Colonic mucosa (tissue), 4 donors: ENCODE measurements at regions not wholly inside any gene's neighbourhood (a gene's known extent, or its start where the extent isn't known, plus 50 kb on each side); places are given as distances from the start of the nearest gene placed in this dataset.

ENCODE experiments used
- DNase-seq: peaks from one replicate; pipeline ENCODE4 v3.0.0-alpha.2; 2020
- H3K27ac ChIP-seq: fragments of 200-600 bp; one replicate; pipeline ENCODE4 v1.8.0; 2021
- H3K27me3 ChIP-seq: fragments of 200-600 bp; one replicate; pipeline ENCODE4 v1.8.0; 2021
- H3K36me3 ChIP-seq: fragments of 200-600 bp; one replicate; pipeline ENCODE4 v1.8.0; 2021
- H3K4me1 ChIP-seq: fragments of 200-600 bp; one replicate; pipeline ENCODE4 v1.8.0; 2021; ENCODE audit warnings: mild to moderate bottlenecking
- H3K4me3 ChIP-seq: fragments of 200-600 bp; one replicate; pipeline ENCODE4 v1.8.0; 2021
- H3K9ac ChIP-seq, 2 donors: one replicate each; pipeline ENCODE4 v1.7.0; 2013; ENCODE audit warnings: control low read depth in 2 of 2, low read depth in 2 of 2, low read length in 2 of 2
- H3K9me3 ChIP-seq: fragments of 200-600 bp; one replicate; pipeline ENCODE4 v1.8.0; 2021
- intact Hi-C: fragments of 100-400 bp; cut with DNase I; formaldehyde crosslinking; loops from one replicate; pipeline ENCODE4 v1.14.1; 2022
- TF ChIP-seq, protein P1 (sequence below): fragments of 200-600 bp; IDR thresholded peaks from one replicate; pipeline ENCODE4 v1.8.0; 2022; ENCODE audit warnings: antibody characterized with exemption, mild to moderate bottlenecking
- donor health status: healthy.
- donor health status: DM: no; HTN: no; CAD: no.
- donor health status: DM: no; HTN: no; CAD: no.

DNA sequence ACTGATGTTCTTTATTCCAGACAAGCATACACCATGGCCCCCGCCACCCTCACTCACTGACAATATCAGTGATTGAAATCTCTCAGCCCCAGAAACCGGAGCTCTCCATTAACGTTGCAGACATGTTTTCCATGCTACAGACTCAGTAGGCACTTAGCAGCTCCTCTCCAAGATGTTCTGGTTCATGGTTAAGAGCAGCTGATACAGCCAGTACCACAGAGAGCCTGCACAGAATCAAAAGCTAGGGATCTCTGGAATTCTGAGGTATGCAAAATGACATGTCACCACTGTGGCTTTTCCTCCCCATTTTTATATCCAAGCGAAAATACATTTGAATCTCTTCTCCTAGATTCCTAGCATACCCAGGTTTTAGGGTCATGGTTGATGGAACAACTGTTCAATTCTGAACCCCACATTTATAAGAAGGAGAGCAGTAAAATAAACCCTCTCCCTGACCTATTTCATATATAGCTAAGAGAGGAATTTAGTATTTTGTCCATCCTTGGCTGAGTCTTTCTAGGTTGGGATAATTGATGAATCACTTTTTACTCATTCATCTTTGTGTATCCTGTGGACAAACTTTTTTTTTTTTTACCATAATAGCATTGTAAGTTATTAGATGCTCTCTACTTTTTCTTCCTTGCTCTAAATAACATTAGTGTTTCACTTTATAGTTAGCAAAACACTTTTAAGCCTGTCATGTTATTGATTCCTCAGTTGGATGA lies 488.4 kb upstream of the PIK3C3 start:
- Histone ChIP-seq H3K36me3 (no peaks in the 10 kb centered on the region), H3K4me1 (no peaks in the 10 kb centered on the region), H3K27ac (no peak overlapping the region), H3K9ac (no peak overlapping the region), H3K4me3 (no peak overlapping the region), H3K27me3 (no peaks in the 10 kb centered on the region), H3K9me3 (no peaks in the 10 kb centered on the region)
- no peak for DNase-seq
- TF ChIP-seq, protein P1, sequence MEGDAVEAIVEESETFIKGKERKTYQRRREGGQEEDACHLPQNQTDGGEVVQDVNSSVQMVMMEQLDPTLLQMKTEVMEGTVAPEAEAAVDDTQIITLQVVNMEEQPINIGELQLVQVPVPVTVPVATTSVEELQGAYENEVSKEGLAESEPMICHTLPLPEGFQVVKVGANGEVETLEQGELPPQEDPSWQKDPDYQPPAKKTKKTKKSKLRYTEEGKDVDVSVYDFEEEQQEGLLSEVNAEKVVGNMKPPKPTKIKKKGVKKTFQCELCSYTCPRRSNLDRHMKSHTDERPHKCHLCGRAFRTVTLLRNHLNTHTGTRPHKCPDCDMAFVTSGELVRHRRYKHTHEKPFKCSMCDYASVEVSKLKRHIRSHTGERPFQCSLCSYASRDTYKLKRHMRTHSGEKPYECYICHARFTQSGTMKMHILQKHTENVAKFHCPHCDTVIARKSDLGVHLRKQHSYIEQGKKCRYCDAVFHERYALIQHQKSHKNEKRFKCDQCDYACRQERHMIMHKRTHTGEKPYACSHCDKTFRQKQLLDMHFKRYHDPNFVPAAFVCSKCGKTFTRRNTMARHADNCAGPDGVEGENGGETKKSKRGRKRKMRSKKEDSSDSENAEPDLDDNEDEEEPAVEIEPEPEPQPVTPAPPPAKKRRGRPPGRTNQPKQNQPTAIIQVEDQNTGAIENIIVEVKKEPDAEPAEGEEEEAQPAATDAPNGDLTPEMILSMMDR, result no peak
- intact Hi-C loops, result no loop called here

DNA sequence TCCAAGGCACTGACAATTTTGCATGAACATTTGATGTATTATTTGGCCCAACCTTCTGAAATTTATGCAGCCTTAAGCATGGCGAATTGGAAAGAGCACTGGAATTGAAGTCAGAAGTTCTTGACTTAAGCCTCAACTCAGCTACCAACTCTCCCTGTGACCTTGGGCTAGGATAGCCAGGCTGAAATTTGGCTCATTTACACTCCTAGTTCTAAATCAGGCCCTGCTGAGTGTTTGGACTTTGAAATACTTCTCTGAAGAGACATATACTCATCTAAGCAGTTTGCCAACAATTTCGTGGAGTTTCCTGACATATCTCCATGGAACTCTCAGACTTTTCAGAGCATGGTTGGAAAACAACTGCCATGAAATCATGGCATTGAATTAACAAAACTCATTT lies 489.6 kb upstream of the PIK3C3 start:
- Histone ChIP-seq H3K4me3 (no peak overlapping the region), H3K27me3 (no peaks in the 10 kb centered on the region), H3K36me3 (no peaks in the 10 kb centered on the region), H3K9ac (no peak overlapping the region), H3K9me3 (no peaks in the 10 kb centered on the region), H3K27ac (no peak overlapping the region), H3K4me1 (no peaks in the 10 kb centered on the region)
- TF ChIP-seq, protein P1, result no peak
- intact Hi-C loops, result no loop called here
- DNase-seq, result no peak

DNA sequence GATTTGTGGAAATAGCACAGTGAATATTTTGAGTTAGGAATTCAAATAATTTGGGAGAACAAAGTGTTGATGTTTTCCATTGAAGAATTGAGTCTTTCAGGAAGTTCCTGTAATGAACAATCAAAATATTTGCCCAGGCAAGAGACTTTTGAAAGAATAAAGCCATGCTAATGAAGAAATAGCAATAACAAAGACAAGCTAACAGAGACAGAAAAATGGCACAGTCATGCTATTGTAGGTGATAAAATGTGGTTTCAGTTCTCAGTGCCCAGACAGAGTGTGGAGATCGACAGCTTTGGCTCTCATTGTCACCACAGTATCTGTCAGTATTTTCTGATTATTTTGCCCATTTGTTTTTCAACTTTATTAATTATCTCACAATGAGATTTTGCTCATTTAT lies 490.8 kb upstream of the PIK3C3 start:
- DNase-seq, result no peak
- no peak overlapping the region for H3K9ac ChIP-seq
- no peak overlapping the region for H3K4me3 ChIP-seq
- H3K27me3 ChIP-seq, result no peaks in the 10 kb centered on the region
- intact Hi-C loops, result no loop called here
- TF ChIP-seq, protein P1, result no peak
- no peaks in the 10 kb centered on the region for H3K36me3 ChIP-seq
- H3K4me1 ChIP-seq, result no peaks in the 10 kb centered on the region
- H3K27ac ChIP-seq, result no peak overlapping the region
- H3K9me3 ChIP-seq, result no peaks in the 10 kb centered on the region

DNA sequence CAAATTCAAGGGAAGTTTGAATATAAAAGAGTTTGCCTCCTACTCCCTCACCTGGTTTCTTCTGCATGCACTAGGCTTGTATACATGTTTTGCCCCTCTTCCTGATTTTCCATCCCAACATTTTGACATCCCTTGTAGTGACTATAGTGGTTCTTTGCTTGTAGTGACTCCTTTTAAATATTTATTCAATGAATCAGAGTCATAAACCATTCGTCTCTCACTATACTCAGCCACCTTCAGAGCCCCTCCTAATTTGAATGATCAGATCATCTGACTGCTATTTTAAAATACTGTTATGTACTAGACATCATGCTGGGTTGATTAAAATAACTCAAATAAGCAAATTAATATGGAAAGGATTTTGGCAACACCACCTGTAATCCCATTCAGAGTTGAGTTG lies 492.1 kb upstream of the PIK3C3 start:
- Histone ChIP-seq H3K27ac (no peak overlapping the region), H3K4me3 (no peak overlapping the region), H3K4me1 (no peaks in the 10 kb centered on the region), H3K36me3 (no peaks in the 10 kb centered on the region), H3K27me3 (no peaks in the 10 kb centered on the region), H3K9me3 (no peaks in the 10 kb centered on the region), H3K9ac (no peak overlapping the region)
- TF ChIP-seq, protein P1, result no peak
- intact Hi-C loops, result no loop called here
- DNase-seq, result no peak

DNA sequence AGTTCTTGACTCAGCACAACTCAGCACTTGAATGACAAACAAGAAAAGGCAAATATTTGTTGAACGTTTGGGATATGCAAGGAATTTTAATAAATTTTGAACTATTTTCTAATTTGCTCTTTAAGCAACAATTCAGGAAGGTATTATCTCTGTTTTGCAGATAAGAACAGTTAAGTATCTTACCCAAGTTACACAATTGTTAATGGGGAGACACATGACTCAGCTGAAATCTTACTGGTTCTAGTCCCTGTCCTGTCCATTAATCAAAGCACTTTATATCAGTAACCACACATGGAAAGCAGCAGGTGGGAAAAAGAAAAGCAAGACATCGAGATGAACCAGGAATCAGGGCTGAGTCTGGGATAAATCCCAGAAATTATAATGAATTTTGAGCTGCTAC lies 493.9 kb upstream of the PIK3C3 start:
- Histone ChIP-seq H3K4me3 (no peak overlapping the region), H3K4me1 (no peaks in the 10 kb centered on the region), H3K9me3 (no peaks in the 10 kb centered on the region), H3K27me3 (no peaks in the 10 kb centered on the region), H3K36me3 (no peaks in the 10 kb centered on the region), H3K27ac (no peak overlapping the region), H3K9ac (no peak overlapping the region)
- intact Hi-C loops, result no loop called here
- DNase-seq, result no peak
- TF ChIP-seq, protein P1, result no peak
